GM12874 (cell line): ENCODE measurements at regions not wholly inside any gene's neighbourhood (a gene's known extent, or its start where the extent isn't known, plus 50 kb on each side); places are given as distances from the start of the nearest gene placed in this dataset.

Experiments used
- TF ChIP-seq, protein P1 (sequence below): IDR thresholded peaks from 2 replicates; pipeline ENCODE4 v1.5.1; 2011; ENCODE audit warnings: low read depth, mild to moderate bottlenecking, control low read depth, low read length, moderate library complexity; ENCODE audit not compliant: insufficient read depth

GRCh38 chr3:102791641-102792589 lies 357.1 kb downstream of the ZPLD1 start:
- TF ChIP-seq, protein P1, sequence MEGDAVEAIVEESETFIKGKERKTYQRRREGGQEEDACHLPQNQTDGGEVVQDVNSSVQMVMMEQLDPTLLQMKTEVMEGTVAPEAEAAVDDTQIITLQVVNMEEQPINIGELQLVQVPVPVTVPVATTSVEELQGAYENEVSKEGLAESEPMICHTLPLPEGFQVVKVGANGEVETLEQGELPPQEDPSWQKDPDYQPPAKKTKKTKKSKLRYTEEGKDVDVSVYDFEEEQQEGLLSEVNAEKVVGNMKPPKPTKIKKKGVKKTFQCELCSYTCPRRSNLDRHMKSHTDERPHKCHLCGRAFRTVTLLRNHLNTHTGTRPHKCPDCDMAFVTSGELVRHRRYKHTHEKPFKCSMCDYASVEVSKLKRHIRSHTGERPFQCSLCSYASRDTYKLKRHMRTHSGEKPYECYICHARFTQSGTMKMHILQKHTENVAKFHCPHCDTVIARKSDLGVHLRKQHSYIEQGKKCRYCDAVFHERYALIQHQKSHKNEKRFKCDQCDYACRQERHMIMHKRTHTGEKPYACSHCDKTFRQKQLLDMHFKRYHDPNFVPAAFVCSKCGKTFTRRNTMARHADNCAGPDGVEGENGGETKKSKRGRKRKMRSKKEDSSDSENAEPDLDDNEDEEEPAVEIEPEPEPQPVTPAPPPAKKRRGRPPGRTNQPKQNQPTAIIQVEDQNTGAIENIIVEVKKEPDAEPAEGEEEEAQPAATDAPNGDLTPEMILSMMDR = no peak

DNA sequence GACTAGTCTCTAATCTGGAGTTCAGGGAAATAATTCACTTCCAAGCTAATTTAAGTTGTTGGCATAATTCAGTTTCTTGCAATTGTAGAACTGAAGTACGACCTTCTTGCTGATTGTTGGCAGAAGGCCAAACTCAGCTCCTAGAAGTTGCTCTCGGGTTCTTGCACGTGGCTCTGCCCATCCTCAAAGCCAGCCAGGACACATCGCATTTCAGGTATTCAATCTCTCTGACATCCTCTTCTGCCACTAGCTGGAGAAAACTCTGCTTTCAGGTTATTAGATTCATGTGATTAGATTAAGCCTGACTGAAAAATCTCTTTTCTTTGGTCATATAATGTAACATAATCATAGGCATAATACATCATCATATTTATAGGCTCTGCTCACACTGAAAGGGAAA lies 362.0 kb downstream of the ZPLD1 start:
- TF ChIP-seq, protein P1 = no peak

DNA sequence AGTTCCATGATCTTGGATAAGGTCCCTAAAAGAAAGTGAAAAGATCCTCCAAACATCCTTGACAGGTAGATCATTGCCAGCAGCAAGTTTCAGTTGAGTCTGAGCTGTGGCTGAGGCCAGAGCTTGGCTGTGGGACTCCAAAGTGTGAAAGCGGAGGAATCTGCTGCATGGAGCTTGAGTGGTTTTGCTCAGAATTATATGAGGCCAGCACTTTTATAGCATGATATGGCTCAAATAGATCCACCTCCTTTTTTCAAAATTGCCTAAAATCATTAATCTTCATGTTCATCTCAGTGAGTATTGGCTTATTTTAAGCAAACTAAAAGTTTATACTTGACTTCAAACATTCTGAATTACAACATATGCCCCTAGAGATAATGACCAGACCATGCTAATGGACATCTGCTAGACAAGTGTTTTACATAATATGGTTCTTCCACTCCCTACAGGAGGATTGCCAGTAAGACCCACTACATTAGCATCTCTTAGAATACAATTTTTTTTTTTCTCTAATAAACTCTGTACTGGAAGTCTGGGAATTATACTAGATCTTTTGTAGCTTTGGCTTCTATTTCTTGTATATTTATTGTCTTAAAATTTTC lies 368.1 kb downstream of the ZPLD1 start:
- TF ChIP-seq, protein P1 = no peak

- TF ChIP-seq, protein P1 = no peak
Measured at GRCh38 chr3:102810937-102811336, 376.1 kb downstream of the ZPLD1 start.

- TF ChIP-seq, protein P1 = no peak
Measured at GRCh38 chr3:102826636-102827035, 391.8 kb downstream of the ZPLD1 start.

- TF ChIP-seq, protein P1 = no peak
Measured at GRCh38 chr3:102827386-102827785, 392.6 kb downstream of the ZPLD1 start.

GRCh38 chr3:102830415-102830814 lies 395.6 kb downstream of the ZPLD1 start:
- TF ChIP-seq, protein P1 = no peak
